GM21529 (cell line): ENCODE measurements at regions not wholly inside any gene's neighbourhood (a gene's known extent, or its start where the extent isn't known, plus 50 kb on each side); places are given as distances from the start of the nearest gene placed in this dataset.

Experiments
- ATAC-seq: cut with Tn5 transposase; IDR thresholded peaks from one replicate; pipeline ENCODE4 v1.9.1; 2021; ENCODE audit not compliant: unreplicated experiment

GRCh38 chr18:72194072-72194471 lies 350.1 kb downstream of the CBLN2 start:
- ATAC-seq: no peak

GRCh38 chr18:72187956-72188355 lies 356.2 kb downstream of the CBLN2 start:
- ATAC-seq: no peak

GRCh38 chr18:72181241-72181764 lies 362.8 kb downstream of the CBLN2 start:
- peak; percentile 91 for ATAC-seq

DNA sequence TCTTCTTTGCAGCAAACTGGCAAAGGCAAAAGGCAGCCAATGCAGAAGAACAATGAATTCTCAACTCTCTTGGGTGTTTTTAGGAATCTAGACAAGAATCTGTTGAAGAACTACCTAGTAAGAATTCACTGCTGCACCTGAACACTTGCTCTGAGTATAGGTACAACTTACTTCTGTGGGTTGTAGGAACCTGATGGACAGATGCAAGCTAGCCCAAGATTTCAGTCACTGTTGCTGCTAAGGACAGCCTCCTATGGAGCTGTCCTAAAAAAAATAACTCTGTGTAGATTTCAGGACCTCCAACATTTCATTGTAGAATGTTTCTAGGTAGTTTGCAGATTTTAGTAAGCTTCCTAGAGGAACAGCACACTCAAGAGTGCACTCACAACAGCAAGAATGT lies 363.5 kb downstream of the CBLN2 start:
- ATAC-seq: peak; percentile 9

GRCh38 chr18:72174972-72175649 lies 369.0 kb downstream of the CBLN2 start:
- ATAC-seq: no peak

- no peak for ATAC-seq
These were observed 372.5 kb downstream of the CBLN2 start for GRCh38 chr18:72171596-72171995.

DNA sequence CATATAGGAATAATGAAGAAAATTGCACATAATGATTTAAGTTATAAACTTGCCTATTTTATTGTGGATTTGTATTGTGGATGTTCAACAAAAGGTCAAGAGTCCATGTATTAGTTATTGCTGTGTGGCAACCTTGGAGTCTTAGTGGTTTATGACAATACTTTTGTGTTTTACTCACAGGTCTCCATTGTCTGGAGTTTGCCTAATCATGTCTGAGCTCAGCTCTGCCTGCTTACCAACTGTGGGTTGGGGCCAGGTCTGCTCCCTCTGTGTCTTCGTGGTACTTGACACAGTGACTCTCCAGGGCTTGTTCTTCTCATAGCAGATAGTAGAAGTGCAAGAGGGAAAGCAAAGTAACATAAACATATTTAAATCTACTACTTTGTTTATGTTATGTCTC lies 382.5 kb downstream of the CBLN2 start:
- no peak for ATAC-seq

GRCh38 chr18:72160510-72161445 lies 383.4 kb downstream of the CBLN2 start:
- peak; percentile 93 for ATAC-seq

GRCh38 chr18:72155327-72155726 lies 388.8 kb downstream of the CBLN2 start:
- no peak for ATAC-seq

- no peak for ATAC-seq
These were observed 389.2 kb downstream of the CBLN2 start for GRCh38 chr18:72154926-72155325.

DNA sequence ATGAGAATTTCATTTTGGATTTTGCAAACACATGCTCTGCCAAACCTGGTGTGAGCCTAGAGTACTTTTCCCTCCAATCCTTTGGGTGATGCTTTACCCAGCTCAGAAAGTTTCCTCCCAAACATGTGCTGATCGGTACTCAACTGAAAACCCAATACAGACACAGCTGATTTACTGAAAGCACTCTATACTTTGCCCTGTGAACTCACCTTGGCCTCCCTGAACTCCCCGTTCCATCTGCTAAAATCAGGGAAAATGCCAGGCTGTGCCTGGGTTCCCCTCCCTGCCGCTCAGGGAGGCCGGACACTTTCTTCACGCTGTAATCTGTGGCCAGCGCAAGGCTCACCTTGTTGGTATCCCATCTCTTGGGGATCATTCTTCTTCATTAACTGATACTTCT lies 391.2 kb downstream of the CBLN2 start:
- ATAC-seq: no peak

DNA sequence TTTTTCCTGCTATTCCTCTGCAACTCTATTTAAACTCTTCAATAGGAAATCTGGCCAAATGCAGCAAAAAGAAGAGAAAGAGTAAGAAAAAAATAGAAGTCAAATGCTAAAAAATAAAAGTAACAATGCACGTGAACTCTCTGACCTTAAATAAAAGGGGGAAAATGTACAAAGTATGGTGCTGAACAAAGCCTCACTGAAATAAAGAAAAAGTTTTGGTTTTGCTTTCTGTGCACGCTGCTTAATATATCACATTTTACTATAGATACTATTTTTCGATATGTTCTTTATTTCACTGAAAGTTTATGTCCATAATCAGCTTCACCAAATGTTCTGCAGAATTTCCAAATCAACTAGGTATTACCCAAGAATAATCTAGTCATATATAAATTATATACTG lies 396.3 kb downstream of the CBLN2 start:
- no peak for ATAC-seq

DNA sequence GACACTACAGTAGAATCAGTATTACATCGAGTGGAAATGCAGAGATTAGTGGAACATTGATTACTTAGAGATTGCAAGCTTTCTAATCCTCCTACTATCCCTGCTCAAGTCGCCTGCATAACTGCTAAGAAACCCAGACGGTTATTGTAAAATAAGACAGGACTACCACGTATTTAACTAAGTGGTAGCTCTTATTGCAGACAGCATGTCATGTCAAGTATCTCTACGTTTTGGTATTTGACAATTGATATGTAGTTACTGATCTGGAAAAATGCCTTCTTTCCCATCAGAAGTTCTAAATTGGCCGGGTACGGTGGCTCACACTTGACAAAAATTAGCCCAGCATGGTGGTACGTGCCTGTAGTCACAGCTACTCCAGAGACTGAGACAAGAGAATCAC lies 404.1 kb downstream of the CBLN2 start:
- ATAC-seq: no peak

DNA sequence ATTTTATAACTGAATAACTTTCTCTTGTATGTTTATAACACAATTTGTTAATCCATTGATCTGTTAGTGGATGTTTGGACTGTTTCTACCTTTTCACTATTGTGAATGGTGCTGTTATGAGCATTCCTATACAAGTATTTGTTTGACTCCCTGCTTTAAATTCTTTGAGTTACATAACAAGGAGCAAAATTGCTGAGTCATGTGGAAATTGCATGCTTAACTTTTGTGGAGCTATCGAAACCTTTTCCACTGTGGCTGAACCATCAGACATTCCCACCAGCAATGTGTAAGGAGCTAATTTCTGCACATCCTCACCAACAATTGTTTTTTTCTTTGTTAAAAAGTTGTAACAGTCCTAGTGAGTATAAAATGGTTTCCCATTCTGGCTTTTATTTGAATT lies 415.5 kb downstream of the CBLN2 start:
- ATAC-seq: no peak

- no peak for ATAC-seq
These were observed 422.0 kb downstream of the CBLN2 start for GRCh38 chr18:72122103-72122502.

GRCh38 chr18:72119082-72119481 lies 425.1 kb downstream of the CBLN2 start:
- no peak for ATAC-seq

DNA sequence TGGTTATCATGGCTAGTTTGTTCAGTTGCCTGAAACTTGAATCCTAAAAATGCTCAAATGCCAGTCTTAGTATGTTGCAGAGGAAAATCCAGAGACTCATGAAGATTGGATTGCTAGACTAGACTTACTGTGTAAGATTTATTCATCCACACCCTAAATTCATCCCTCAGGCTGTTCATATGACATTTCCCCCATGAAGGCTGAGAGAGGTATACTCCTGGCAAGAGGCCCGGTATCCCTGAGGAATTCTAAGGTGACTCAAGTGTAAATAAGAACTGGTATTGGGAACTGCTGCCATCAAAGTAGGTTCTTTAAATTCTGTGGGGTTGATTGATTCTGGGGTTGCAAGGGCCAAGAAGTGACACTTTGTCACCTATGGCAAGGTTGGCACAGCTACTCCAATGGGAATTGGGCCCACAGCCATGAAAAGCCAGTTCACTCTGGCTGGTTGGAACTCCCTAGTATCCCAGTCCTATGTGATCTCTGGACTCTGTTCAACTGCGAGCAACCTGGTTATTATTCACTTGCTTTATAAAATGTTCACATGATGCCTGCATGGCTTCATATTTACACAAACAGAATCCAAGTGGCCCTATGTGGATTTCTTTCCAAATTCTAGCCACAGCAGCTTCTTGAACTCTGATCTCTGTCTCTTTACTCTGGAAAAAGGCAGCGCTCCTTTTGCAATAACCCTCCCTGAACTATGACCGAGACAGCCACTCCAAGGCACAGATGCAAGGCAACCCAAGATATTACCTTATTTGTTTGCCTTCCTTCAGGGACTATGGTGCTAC lies 429.1 kb downstream of the CBLN2 start:
- no peak for ATAC-seq

- ATAC-seq: no peak
These were observed 436.3 kb downstream of the CBLN2 start for GRCh38 chr18:72107647-72108383.

DNA sequence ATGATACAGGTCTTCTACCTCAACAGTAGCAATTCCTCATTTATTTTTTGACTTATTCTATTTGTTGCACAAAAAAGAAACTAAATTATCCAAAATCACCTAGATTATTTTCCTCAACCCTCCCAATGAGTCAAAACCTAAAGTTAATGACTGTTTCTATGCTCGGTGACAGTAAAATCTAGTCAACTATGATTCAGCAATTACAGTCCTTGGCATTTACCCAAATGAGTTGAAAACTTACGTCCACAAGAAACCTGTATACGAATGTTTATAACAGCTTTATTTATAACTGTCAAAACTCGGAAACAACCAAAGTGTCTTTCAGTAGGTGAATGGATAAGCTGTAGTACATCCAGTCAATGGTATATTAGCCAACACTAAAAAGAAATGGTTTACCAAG lies 439.3 kb downstream of the CBLN2 start:
- no peak for ATAC-seq

DNA sequence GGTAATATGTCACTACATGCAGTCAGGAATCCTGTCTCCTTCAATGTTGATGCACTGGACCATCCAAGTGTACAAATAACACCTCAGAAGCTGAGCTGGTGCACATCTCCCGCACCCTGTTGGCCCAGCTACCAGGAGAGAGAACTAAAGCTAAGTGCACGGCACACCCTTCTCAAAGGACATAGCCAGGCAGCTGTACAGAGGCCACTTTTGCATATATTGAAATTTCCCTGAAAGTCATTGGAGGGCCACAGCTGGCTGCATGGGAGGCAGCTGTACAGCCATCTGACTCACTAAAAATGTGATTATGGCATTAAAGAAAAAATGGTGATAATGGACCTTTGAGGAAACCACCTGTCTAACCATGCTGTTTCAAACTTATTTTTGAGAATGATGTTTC lies 441.7 kb downstream of the CBLN2 start:
- ATAC-seq: no peak
